ENCODE measurements at regions not wholly inside any gene's neighbourhood (a gene's known extent, or its start where the extent isn't known, plus 50 kb on each side); places are given as distances from the start of the nearest gene placed in this dataset.

- no peak for TF ChIP-seq CTCF (IDR thresholded peaks at IDR 0.05)
- no peak for TF ChIP-seq POLR2A (IDR thresholded peaks at IDR 0.05)
Observed at GRCh38 chr12:88428350-88428749, 151.9 kb downstream of the KITLG start.

Data from adrenal gland (tissue), 5 donors.